Cerebellar cortex (tissue), 1 donor: ENCODE measurements at regions not wholly inside any gene's neighbourhood (a gene's known extent, or its start where the extent isn't known, plus 50 kb on each side); places are given as distances from the start of the nearest gene placed in this dataset.

Experiments
- DNase-seq: peaks from one replicate; pipeline ENCODE4 v3.0.0-alpha.2; 2015; ENCODE audit warnings: low spot score

DNA sequence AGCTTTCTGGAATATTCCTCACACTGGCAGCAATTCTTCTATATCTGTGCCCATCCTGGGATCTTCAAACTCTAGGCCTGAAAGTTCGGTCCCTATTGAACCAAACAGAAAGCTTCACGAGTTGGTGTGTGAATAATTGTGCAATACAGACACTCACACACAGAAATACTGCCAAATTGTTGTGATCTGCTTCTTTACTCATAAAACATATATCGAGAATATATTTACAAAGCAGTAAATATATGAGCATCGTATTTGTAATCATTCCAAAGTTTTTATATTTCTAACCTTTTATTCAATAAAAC, 56.6 kb upstream of the BEX4 start:
- DNase-seq, result no peak

DNA sequence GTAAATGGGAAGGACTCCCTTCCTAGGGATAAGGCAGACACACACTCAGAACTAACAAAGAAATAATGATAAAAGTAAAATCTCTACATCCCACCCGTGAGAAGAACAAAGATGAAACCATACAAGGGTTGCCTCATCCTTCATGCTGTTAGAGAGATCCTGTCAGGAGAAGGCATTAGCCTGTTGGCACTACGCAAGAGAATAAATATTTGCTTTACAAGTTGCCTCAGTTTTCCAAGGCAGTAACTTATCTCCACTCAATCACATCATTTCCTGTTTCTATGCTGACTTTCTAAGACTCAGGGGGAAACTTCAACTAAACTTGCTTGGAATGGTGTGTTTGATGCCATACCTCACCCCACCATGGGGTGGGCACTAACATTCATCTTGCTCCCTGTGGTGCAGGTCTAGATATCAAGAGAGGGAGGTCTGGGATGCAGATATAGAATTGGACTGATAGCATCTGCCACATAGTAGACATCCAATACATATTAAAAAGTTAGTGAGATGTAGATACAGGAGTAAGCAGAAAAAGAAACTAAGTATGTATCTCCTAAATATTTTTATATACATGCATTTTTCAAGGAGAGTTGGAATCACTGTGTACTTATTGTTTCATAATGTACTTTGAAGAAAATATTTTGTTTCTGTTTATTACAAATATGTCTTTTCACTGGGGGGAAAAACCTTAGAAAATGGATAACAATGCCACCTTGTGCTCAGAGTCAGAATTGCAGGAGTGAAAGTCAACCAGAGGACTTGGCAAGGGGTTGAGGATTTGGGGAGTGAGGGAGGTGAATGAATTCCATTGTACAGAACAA, 57.2 kb upstream of the BEX4 start:
- DNase-seq, result peak; percentile 50

- DNase-seq, result no peak
Measured at GRCh38 chrX:103155201-103155600, 59.7 kb upstream of the BEX4 start.

DNA sequence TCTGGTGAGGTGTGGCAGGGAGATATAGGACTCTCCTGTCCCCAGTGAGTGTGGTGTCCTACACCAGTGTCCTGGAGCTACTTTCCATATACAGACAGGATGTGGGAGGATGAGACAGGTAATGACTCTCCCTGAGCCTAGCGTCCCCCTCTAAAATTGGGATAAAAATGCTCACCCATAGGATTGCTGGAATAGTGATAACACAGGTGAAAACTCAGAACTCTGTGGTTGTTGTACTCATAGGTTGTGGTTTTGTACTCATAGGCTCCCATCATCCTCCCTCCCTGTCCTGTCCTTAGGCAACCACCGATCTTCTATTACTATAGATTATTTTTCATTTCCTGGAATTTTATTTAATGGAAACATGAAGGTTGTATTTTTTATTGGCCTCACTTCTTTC, 60.7 kb upstream of the NXF3 start:
- no peak for DNase-seq

DNA sequence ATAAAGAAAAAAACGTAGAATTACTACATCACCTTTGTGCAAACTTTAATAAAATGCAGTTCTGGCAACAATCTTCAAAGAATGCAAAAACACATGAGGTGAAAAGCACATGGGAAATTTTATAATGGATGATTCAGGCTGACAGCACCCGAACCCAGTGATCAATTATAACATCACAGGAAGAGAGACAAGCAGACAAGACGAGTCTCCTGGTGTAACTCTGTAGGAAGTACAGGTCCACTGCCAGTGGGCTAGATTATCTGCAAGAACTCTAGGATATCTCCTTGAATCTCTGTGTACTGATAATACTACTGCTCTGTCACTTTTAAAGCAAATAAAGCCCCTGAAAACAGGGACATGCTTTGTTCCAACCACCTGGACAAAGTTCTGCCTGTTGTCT, 58.9 kb upstream of the NXF3 start:
- DNase-seq, result no peak

DNA sequence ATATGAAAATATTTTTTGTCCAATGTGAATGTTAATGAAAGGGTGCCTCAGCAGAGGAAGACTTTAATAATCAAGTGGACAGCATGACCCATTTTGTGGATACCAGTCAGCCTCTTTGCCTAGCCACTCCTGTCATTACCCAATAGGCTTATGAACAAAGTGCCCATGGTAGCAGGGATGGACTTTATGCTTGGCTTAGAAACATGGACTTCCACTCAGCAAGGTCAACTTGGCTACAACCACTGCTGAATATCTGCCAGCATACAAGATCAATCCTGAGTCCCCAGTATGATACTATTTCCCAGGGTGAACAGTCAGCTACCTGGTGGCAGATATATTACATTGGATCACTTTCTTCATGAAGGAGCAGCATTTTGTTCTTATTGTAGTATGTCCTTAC, 56.7 kb upstream of the NXF3 start:
- no peak for DNase-seq

DNA sequence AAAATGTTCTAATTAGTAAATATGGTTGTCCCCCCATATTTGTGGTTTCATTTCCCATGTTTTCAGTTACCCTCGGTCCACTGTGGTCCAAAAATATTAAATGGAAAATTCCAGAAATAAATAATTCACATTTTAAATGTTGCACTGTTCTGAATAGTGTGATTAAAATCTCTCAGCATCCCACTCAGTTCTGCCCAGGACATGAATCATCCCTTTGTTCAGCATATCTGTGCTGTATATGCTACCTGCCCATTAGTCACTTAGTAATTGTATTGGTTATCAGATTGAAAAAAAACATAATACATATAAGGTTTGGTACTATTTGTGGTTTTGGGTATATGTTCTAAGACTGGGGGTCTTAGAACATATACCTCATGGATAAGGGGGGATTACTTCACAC, 55.1 kb upstream of the NXF3 start:
- DNase-seq, result no peak
